Neural cell (in vitro differentiated cells): ENCODE measurements at regions not wholly inside any gene's neighbourhood (a gene's known extent, or its start where the extent isn't known, plus 50 kb on each side); places are given as distances from the start of the nearest gene placed in this dataset.

Source experiments
- EP300 ChIP-seq: fragments of 450-650 bp; conservative IDR thresholded peaks from 2 replicates; pipeline ENCODE4 v1.6.1; 2014; ENCODE audit warnings: antibody characterized with exemption, mild to moderate bottlenecking, moderate library complexity; ENCODE audit not compliant: poor library complexity, severe bottlenecking
- MXI1 ChIP-seq: fragments of 450-650 bp; conservative IDR thresholded peaks from 2 replicates; pipeline ENCODE4 v1.6.1; 2014; ENCODE audit warnings: antibody characterized with exemption, mild to moderate bottlenecking; ENCODE audit not compliant: poor library complexity, severe bottlenecking
- POLR2AphosphoS5 ChIP-seq: IDR thresholded peaks from 2 replicates; pipeline ENCODE4 v1.6.1; 2012
- TF ChIP-seq, protein P1 (sequence below): fragments of 450-650 bp; IDR thresholded peaks from 2 replicates; pipeline ENCODE4 v1.5.1; 2014; ENCODE audit warnings: antibody characterized with exemption, mild to moderate bottlenecking, moderate library complexity; ENCODE audit not compliant: poor library complexity, severe bottlenecking
- TF ChIP-seq, protein P2 (sequence below): IDR thresholded peaks from 2 replicates; pipeline ENCODE4 v1.6.1; 2012; ENCODE audit warnings: borderline replicate concordance

- TF ChIP-seq, protein P1, sequence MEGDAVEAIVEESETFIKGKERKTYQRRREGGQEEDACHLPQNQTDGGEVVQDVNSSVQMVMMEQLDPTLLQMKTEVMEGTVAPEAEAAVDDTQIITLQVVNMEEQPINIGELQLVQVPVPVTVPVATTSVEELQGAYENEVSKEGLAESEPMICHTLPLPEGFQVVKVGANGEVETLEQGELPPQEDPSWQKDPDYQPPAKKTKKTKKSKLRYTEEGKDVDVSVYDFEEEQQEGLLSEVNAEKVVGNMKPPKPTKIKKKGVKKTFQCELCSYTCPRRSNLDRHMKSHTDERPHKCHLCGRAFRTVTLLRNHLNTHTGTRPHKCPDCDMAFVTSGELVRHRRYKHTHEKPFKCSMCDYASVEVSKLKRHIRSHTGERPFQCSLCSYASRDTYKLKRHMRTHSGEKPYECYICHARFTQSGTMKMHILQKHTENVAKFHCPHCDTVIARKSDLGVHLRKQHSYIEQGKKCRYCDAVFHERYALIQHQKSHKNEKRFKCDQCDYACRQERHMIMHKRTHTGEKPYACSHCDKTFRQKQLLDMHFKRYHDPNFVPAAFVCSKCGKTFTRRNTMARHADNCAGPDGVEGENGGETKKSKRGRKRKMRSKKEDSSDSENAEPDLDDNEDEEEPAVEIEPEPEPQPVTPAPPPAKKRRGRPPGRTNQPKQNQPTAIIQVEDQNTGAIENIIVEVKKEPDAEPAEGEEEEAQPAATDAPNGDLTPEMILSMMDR, result no peak
- TF ChIP-seq EP300 (no peak), MXI1 (no peak), POLR2AphosphoS5 (no peak)
- TF ChIP-seq, protein P2, sequence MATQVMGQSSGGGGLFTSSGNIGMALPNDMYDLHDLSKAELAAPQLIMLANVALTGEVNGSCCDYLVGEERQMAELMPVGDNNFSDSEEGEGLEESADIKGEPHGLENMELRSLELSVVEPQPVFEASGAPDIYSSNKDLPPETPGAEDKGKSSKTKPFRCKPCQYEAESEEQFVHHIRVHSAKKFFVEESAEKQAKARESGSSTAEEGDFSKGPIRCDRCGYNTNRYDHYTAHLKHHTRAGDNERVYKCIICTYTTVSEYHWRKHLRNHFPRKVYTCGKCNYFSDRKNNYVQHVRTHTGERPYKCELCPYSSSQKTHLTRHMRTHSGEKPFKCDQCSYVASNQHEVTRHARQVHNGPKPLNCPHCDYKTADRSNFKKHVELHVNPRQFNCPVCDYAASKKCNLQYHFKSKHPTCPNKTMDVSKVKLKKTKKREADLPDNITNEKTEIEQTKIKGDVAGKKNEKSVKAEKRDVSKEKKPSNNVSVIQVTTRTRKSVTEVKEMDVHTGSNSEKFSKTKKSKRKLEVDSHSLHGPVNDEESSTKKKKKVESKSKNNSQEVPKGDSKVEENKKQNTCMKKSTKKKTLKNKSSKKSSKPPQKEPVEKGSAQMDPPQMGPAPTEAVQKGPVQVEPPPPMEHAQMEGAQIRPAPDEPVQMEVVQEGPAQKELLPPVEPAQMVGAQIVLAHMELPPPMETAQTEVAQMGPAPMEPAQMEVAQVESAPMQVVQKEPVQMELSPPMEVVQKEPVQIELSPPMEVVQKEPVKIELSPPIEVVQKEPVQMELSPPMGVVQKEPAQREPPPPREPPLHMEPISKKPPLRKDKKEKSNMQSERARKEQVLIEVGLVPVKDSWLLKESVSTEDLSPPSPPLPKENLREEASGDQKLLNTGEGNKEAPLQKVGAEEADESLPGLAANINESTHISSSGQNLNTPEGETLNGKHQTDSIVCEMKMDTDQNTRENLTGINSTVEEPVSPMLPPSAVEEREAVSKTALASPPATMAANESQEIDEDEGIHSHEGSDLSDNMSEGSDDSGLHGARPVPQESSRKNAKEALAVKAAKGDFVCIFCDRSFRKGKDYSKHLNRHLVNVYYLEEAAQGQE, result no peak
Measured at GRCh38 chr4:149296503-149296902, 519.1 kb downstream of the IQCM start.
